Central memory CD8-positive, alpha-beta T cell (primary cell): ENCODE measurements at regions not wholly inside any gene's neighbourhood (a gene's known extent, or its start where the extent isn't known, plus 50 kb on each side); places are given as distances from the start of the nearest gene placed in this dataset.
A peak's percentile ranks its signal among the peaks of the same experiment; 100 is the strongest.

Source experiments
- ATAC-seq: fragments of 150-1000 bp; cut with Tn5 transposase; replicated peaks from 2 replicates; pipeline ENCODE4 v1.10.0; 2022; ENCODE audit warnings: mild to moderate bottlenecking, moderate FRiP score, moderate number of reproducible peaks; ENCODE audit not compliant: poor library complexity, severe bottlenecking; ENCODE audit errors: extremely low read depth
- DNase-seq, 2 donors: peaks; one replicate each; pipeline ENCODE4 v3.0.0; 2021; ENCODE audit warnings: low spot score in 2 of 2
- H3K27ac Mint-ChIP-seq: one replicate; pipeline ENCODE4 v1.8.0; 2022; ENCODE audit warnings: low read depth, mild to moderate bottlenecking, moderate library complexity, mixed read lengths
- H3K27me3 Mint-ChIP-seq: one replicate; pipeline ENCODE4 v1.8.0; 2022; ENCODE audit warnings: mixed read lengths
- H3K36me3 Mint-ChIP-seq: one replicate; pipeline ENCODE4 v1.8.0; 2022; ENCODE audit warnings: mild to moderate bottlenecking, moderate library complexity, mixed read lengths; ENCODE audit not compliant: insufficient read depth
- H3K4me1 Mint-ChIP-seq: one replicate; pipeline ENCODE4 v1.8.0; 2022; ENCODE audit warnings: mixed read lengths
- H3K4me3 Mint-ChIP-seq: one replicate; pipeline ENCODE4 v1.8.0; 2022; ENCODE audit warnings: mild to moderate bottlenecking, moderate library complexity, mixed read lengths
- H3K9me3 Mint-ChIP-seq: one replicate; pipeline ENCODE4 v1.8.0; 2022; ENCODE audit warnings: mixed read lengths

DNA sequence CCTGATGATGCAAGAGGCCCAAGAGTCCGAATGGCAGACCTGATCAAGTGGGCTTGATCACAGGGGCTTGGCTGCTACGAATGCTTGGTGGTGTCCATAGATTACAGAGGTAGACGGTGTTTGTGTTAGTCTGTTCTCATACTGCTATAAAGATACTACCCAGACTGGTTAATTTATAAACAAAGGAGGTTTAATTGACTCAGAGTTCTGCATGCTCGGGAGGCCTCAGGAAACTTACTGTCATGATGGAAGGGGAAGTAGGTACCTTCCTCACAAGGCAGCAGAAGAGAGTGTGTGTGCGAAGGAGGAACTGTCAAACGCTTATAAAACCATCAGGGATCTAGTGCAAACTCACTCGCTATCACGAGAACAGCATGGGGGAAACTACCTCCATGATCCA lies 268.9 kb upstream of the KLF6 start:
- no peak overlapping the region for H3K4me3 Mint-ChIP-seq
- H3K36me3 Mint-ChIP-seq, result no peaks in the 10 kb centered on the region
- ATAC-seq (no peak), DNase-seq (no peak)
- no peak overlapping the region for H3K27ac Mint-ChIP-seq
- no peaks in the 10 kb centered on the region for H3K9me3 Mint-ChIP-seq
- no peaks in the 10 kb centered on the region for H3K27me3 Mint-ChIP-seq
- no peaks in the 10 kb centered on the region for H3K4me1 Mint-ChIP-seq

GRCh38 chr10:4051641-4052151 lies 266.7 kb upstream of the KLF6 start:
- DNase-seq, result no peak
- Mint-ChIP-seq H3K9me3 (no peaks in the 10 kb centered on the region), H3K27ac (no peak overlapping the region), H3K27me3 (no peaks in the 10 kb centered on the region), H3K36me3 (no peaks in the 10 kb centered on the region), H3K4me1 (no peaks in the 10 kb centered on the region), H3K4me3 (no peak overlapping the region)
- ATAC-seq, result no peak

DNA sequence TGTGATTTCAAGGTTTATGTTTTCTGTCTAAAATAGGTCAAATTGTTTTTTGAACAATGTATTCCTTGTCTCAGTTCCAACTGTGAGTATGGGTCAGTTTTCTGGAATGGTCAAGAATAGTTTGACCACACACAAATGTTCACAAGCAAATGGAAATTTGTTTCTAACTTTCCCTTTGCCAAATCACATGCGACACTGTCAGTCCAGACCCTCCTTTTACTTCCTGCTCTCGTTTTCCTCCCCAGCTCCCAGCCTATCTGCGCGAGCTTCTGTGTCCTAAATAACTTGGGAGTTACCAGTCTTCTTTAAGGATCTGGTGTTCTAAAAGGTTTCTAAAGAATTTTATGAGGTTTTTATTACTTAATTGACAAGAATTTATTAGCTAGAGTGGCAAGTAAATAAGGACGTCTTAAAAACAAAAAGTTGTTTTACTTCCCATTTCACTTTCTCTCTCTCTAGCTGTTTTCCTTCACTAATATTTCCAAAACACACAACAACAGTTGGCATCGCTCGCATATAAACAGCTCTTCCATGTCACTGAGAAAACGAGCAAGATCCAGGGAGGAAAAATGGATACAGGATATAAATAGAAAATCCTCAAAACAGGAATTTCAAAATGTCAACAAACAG lies 266.1 kb upstream of the KLF6 start:
- Mint-ChIP-seq H3K4me1 (no peaks in the 10 kb centered on the region), H3K9me3 (no peaks in the 10 kb centered on the region), H3K27me3 (no peaks in the 10 kb centered on the region), H3K4me3 (no peak overlapping the region), H3K27ac (no peak overlapping the region), H3K36me3 (no peaks in the 10 kb centered on the region)
- ATAC-seq (no peak), DNase-seq (no peak)

- no peak overlapping the region for H3K27ac Mint-ChIP-seq
- ATAC-seq, result no peak
- H3K4me1 Mint-ChIP-seq, result no peaks in the 10 kb centered on the region
- DNase-seq, result no peak
- no peaks in the 10 kb centered on the region for H3K27me3 Mint-ChIP-seq
- H3K9me3 Mint-ChIP-seq, result no peaks in the 10 kb centered on the region
- H3K4me3 Mint-ChIP-seq, result no peak overlapping the region
- no peaks in the 10 kb centered on the region for H3K36me3 Mint-ChIP-seq
Observed at GRCh38 chr10:4050061-4050460, 265.1 kb upstream of the KLF6 start.

DNA sequence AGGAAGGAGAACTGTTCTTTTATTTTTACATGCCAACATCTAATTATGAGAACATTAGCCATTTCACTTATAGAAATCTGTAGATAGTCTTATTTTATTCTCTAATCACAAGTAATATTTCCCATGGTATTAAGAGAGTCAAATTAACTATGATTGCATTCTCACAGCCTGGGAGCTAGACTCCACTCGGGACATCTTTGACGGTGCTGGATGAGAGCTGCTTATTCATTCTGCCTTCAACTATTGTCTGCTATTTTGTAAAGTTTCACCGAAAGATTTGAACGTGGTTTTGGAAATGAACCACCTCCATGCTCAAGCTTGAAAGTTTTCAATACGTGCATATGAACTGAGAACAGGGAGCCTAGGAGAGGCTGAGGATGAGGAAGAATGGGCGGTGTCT lies 264.3 kb upstream of the KLF6 start:
- H3K4me3 Mint-ChIP-seq, result no peak overlapping the region
- H3K36me3 Mint-ChIP-seq, result no peaks in the 10 kb centered on the region
- no peaks in the 10 kb centered on the region for H3K4me1 Mint-ChIP-seq
- ATAC-seq, result no peak
- H3K9me3 Mint-ChIP-seq, result no peaks in the 10 kb centered on the region
- no peaks in the 10 kb centered on the region for H3K27me3 Mint-ChIP-seq
- DNase-seq, result no peak
- no peak overlapping the region for H3K27ac Mint-ChIP-seq

DNA sequence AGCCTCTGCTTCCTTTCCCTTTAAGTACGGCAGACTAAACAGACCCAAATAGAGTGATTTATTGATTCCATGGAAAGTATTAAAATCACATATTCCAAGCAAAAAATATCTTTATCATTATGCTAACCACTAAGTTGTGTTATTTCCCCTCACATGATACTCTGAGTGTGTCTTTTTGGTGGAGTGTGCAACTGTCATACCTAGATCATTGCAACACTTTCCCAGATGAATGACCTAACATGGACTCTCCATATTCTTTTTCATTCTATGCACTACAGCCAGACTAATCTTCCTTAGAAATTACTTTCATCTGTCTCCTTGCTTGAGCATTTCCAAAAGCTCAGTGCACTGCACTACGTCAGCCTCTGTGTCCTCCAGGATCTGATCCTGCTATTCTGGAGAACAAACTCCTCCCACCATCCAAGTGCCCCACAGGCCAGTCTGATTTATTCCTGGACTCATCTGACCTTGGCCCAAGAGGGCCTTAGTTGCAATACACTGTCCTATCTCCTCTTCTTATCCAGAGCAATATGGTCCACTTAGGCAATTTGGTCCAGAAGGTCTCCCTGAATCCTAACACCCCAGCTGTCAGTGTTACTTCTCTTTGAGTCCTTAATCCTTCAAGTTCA lies 263.3 kb upstream of the KLF6 start:
- H3K9me3 Mint-ChIP-seq, result no peaks in the 10 kb centered on the region
- H3K27ac Mint-ChIP-seq, result no peak overlapping the region
- DNase-seq, result no peak
- ATAC-seq, result no peak
- H3K27me3 Mint-ChIP-seq, result no peaks in the 10 kb centered on the region
- no peaks in the 10 kb centered on the region for H3K36me3 Mint-ChIP-seq
- no peaks in the 10 kb centered on the region for H3K4me1 Mint-ChIP-seq
- no peak overlapping the region for H3K4me3 Mint-ChIP-seq

GRCh38 chr10:4046712-4047354 lies 261.8 kb upstream of the KLF6 start:
- DNase-seq, result no peak
- no peak for ATAC-seq
- H3K9me3 Mint-ChIP-seq, result peaks cover 2% of the 10 kb centered on the region
- H3K4me3 Mint-ChIP-seq, result no peak overlapping the region
- no peak overlapping the region for H3K27ac Mint-ChIP-seq
- H3K4me1 Mint-ChIP-seq, result no peaks in the 10 kb centered on the region
- no peaks in the 10 kb centered on the region for H3K27me3 Mint-ChIP-seq
- H3K36me3 Mint-ChIP-seq, result no peaks in the 10 kb centered on the region

DNA sequence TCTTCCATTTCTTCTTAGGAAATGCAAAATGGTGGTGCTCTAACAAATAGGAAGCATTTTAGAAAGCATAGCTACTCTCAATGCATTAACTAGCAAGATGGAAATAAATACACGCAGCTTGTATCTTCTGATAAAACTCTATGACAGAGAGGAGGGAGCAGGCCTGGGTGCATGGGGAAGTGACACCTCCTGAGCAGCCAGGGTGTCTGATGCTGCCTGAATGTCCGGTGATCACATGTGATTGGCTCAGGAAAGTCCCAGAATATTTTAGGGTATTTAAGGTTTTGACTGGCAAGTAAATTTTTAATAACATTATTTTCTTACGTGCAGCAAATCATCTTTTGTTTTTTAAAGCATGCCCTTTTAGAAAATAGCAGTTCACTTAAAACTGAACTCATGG lies 261.0 kb upstream of the KLF6 start:
- no peaks in the 10 kb centered on the region for H3K27me3 Mint-ChIP-seq
- ATAC-seq, result no peak
- no peak for DNase-seq

GRCh38 chr10:4043897-4044665 lies 259.1 kb upstream of the KLF6 start:
- no peak for DNase-seq
- no peaks in the 10 kb centered on the region for H3K36me3 Mint-ChIP-seq
- peaks cover 7% of the 10 kb centered on the region for H3K9me3 Mint-ChIP-seq

More for the DNA sequence above, 261.0 kb upstream of the KLF6 start:
- peaks cover 7% of the 10 kb centered on the region for H3K9me3 Mint-ChIP-seq
- H3K4me3 Mint-ChIP-seq, result no peak overlapping the region
- no peaks in the 10 kb centered on the region for H3K4me1 Mint-ChIP-seq
- no peak overlapping the region for H3K27ac Mint-ChIP-seq
- no peaks in the 10 kb centered on the region for H3K36me3 Mint-ChIP-seq

DNA sequence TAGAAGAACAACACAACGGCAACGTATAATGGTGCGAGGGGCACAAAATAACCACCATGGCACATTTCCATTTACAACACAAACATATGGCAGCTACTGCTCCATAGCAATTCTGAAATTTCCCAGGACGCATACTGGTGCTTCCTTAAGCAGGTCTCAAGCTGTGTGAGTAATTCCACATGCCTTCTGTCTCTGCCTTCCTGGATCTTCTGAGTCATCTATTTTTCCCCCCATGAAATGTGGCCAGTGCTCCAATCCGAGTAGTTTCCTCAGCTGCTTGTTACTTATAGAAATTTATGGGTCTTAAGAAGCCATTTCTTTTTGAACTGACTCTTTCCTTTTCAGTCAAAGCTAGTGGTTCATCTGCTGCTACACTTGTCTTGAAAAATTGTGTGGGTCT lies 256.6 kb upstream of the KLF6 start:
- H3K4me3 Mint-ChIP-seq, result no peak overlapping the region
- H3K9me3 Mint-ChIP-seq, result peaks cover 7% of the 10 kb centered on the region
- DNase-seq (no peak), ATAC-seq (no peak)
- H3K27ac Mint-ChIP-seq, result no peak overlapping the region
- H3K36me3 Mint-ChIP-seq, result no peaks in the 10 kb centered on the region
- H3K4me1 Mint-ChIP-seq, result no peaks in the 10 kb centered on the region
- no peaks in the 10 kb centered on the region for H3K27me3 Mint-ChIP-seq

More at GRCh38 chr10:4043897-4044665, 259.1 kb upstream of the KLF6 start:
- H3K4me3 Mint-ChIP-seq, result no peak overlapping the region
- H3K27ac Mint-ChIP-seq, result no peak overlapping the region
- no peaks in the 10 kb centered on the region for H3K27me3 Mint-ChIP-seq
- ATAC-seq, result no peak
- no peaks in the 10 kb centered on the region for H3K4me1 Mint-ChIP-seq

- Mint-ChIP-seq H3K4me1 (peaks cover 24% of the 10 kb centered on the region), H3K27ac (no peak overlapping the region), H3K9me3 (peaks cover 7% of the 10 kb centered on the region), H3K36me3 (peaks cover 4% of the 10 kb centered on the region), H3K27me3 (no peaks in the 10 kb centered on the region), H3K4me3 (no peak overlapping the region)
- DNase-seq (no peak), ATAC-seq (no peak)
Observed at GRCh38 chr10:4038000-4038399, 253.0 kb upstream of the KLF6 start.

GRCh38 chr10:4035599-4035945 lies 250.6 kb upstream of the KLF6 start:
- no peak for DNase-seq
- no peak for ATAC-seq
- H3K4me1 Mint-ChIP-seq, result peaks cover 28% of the 10 kb centered on the region
- peaks cover 4% of the 10 kb centered on the region for H3K36me3 Mint-ChIP-seq
- peak overlapping the region; percentile 66 for H3K4me3 Mint-ChIP-seq
- peak overlapping the region; percentile 79 for H3K27ac Mint-ChIP-seq
- H3K27me3 Mint-ChIP-seq, result no peaks in the 10 kb centered on the region
- H3K9me3 Mint-ChIP-seq, result no peaks in the 10 kb centered on the region
